ENCODE measurements at regions not wholly inside any gene's neighbourhood (a gene's known extent, or its start where the extent isn't known, plus 50 kb on each side); places are given as distances from the start of the nearest gene placed in this dataset.

GRCh38 chr3:154571553-154572226 is 141.7 kb upstream of the GPR149 start:
- Histone ChIP-seq H3K9me3 (ENCODE audit: control insufficient read depth in 2 of 2, low read length in 2 of 2) (peaks cover 0 to 2% of the 10 kb centered on the region in 2 donors), H3K4me3 (ENCODE audit: low read length in 2 of 2) (no peak overlapping the region), H3K36me3 (ENCODE audit: control insufficient read depth in 2 of 2, insufficient read depth in 2 of 2, low read length in 2 of 2) (no peaks in the 10 kb centered on the region), H3K27me3 (ENCODE audit: control insufficient read depth in 2 of 2, insufficient read depth in 2 of 2, low read length in 2 of 2) (no peaks in the 10 kb centered on the region), H3K9ac (ENCODE audit: low read depth in 1 of 2, low read length in 2 of 2) (no peak overlapping the region), H3K4me1 (ENCODE audit: control insufficient read depth in 2 of 2, insufficient read depth in 2 of 2, low read length in 2 of 2) (no peaks in the 10 kb centered on the region), H3K27ac (ENCODE audit: low read depth in 2 of 2, low read length in 2 of 2) (no peak overlapping the region)

- no peaks in the 10 kb centered on the region for H3K27me3 ChIP-seq (ENCODE audit: control insufficient read depth in 2 of 2, insufficient read depth in 2 of 2, low read length in 2 of 2)
- H3K4me1 ChIP-seq (ENCODE audit: control insufficient read depth in 2 of 2, insufficient read depth in 2 of 2, low read length in 2 of 2): no peaks in the 10 kb centered on the region
- no peak overlapping the region for H3K4me3 ChIP-seq (ENCODE audit: low read length in 2 of 2)
- H3K9me3 ChIP-seq (ENCODE audit: control insufficient read depth in 2 of 2, low read length in 2 of 2): no peaks in the 10 kb centered on the region
- no peaks in the 10 kb centered on the region for H3K36me3 ChIP-seq (ENCODE audit: control insufficient read depth in 2 of 2, insufficient read depth in 2 of 2, low read length in 2 of 2)
- H3K9ac ChIP-seq (ENCODE audit: low read depth in 1 of 2, low read length in 2 of 2): no peak overlapping the region
- H3K27ac ChIP-seq (ENCODE audit: low read depth in 2 of 2, low read length in 2 of 2): no peak overlapping the region
Measured at GRCh38 chr3:154568064-154568463, 138.1 kb upstream of the GPR149 start.

GRCh38 chr3:154559623-154560022 is 129.6 kb upstream of the GPR149 start:
- no peaks in the 10 kb centered on the region for H3K27me3 ChIP-seq (ENCODE audit: control insufficient read depth in 2 of 2, insufficient read depth in 2 of 2, low read length in 2 of 2)
- H3K36me3 ChIP-seq (ENCODE audit: control insufficient read depth in 2 of 2, insufficient read depth in 2 of 2, low read length in 2 of 2): no peaks in the 10 kb centered on the region
- no peaks in the 10 kb centered on the region for H3K4me1 ChIP-seq (ENCODE audit: control insufficient read depth in 2 of 2, insufficient read depth in 2 of 2, low read length in 2 of 2)
- no peak overlapping the region for H3K4me3 ChIP-seq (ENCODE audit: low read length in 2 of 2)
- H3K27ac ChIP-seq (ENCODE audit: low read depth in 2 of 2, low read length in 2 of 2): no peak overlapping the region
- no peak overlapping the region for H3K9ac ChIP-seq (ENCODE audit: low read depth in 1 of 2, low read length in 2 of 2)
- no peaks in the 10 kb centered on the region for H3K9me3 ChIP-seq (ENCODE audit: control insufficient read depth in 2 of 2, low read length in 2 of 2)

- no peaks in the 10 kb centered on the region for H3K4me1 ChIP-seq (ENCODE audit: control insufficient read depth in 2 of 2, insufficient read depth in 2 of 2, low read length in 2 of 2)
- no peaks in the 10 kb centered on the region for H3K27me3 ChIP-seq (ENCODE audit: control insufficient read depth in 2 of 2, insufficient read depth in 2 of 2, low read length in 2 of 2)
- no peak overlapping the region for H3K4me3 ChIP-seq (ENCODE audit: low read length in 2 of 2)
- no peak overlapping the region for H3K27ac ChIP-seq (ENCODE audit: low read depth in 2 of 2, low read length in 2 of 2)
- no peaks in the 10 kb centered on the region for H3K9me3 ChIP-seq (ENCODE audit: control insufficient read depth in 2 of 2, low read length in 2 of 2)
- H3K36me3 ChIP-seq (ENCODE audit: control insufficient read depth in 2 of 2, insufficient read depth in 2 of 2, low read length in 2 of 2): no peaks in the 10 kb centered on the region
- no peak overlapping the region for H3K9ac ChIP-seq (ENCODE audit: low read depth in 1 of 2, low read length in 2 of 2)
Measured at GRCh38 chr3:154552338-154552737, 122.3 kb upstream of the GPR149 start.

GRCh38 chr3:154549391-154549790 is 119.4 kb upstream of the GPR149 start:
- Histone ChIP-seq H3K4me1 (ENCODE audit: control insufficient read depth in 2 of 2, insufficient read depth in 2 of 2, low read length in 2 of 2) (no peaks in the 10 kb centered on the region), H3K4me3 (ENCODE audit: low read length in 2 of 2) (no peak overlapping the region), H3K27ac (ENCODE audit: low read depth in 2 of 2, low read length in 2 of 2) (no peak overlapping the region), H3K36me3 (ENCODE audit: control insufficient read depth in 2 of 2, insufficient read depth in 2 of 2, low read length in 2 of 2) (no peaks in the 10 kb centered on the region), H3K9ac (ENCODE audit: low read depth in 1 of 2, low read length in 2 of 2) (no peak overlapping the region), H3K9me3 (ENCODE audit: control insufficient read depth in 2 of 2, low read length in 2 of 2) (no peaks in the 10 kb centered on the region), H3K27me3 (ENCODE audit: control insufficient read depth in 2 of 2, insufficient read depth in 2 of 2, low read length in 2 of 2) (no peaks in the 10 kb centered on the region)

GRCh38 chr3:154548341-154548740 is 118.4 kb upstream of the GPR149 start:
- H3K4me3 ChIP-seq (ENCODE audit: low read length in 2 of 2): no peak overlapping the region
- no peaks in the 10 kb centered on the region for H3K36me3 ChIP-seq (ENCODE audit: control insufficient read depth in 2 of 2, insufficient read depth in 2 of 2, low read length in 2 of 2)
- no peaks in the 10 kb centered on the region for H3K9me3 ChIP-seq (ENCODE audit: control insufficient read depth in 2 of 2, low read length in 2 of 2)
- no peaks in the 10 kb centered on the region for H3K4me1 ChIP-seq (ENCODE audit: control insufficient read depth in 2 of 2, insufficient read depth in 2 of 2, low read length in 2 of 2)
- no peak overlapping the region for H3K9ac ChIP-seq (ENCODE audit: low read depth in 1 of 2, low read length in 2 of 2)
- H3K27ac ChIP-seq (ENCODE audit: low read depth in 2 of 2, low read length in 2 of 2): no peak overlapping the region
- H3K27me3 ChIP-seq (ENCODE audit: control insufficient read depth in 2 of 2, insufficient read depth in 2 of 2, low read length in 2 of 2): no peaks in the 10 kb centered on the region

- no peaks in the 10 kb centered on the region for H3K27me3 ChIP-seq (ENCODE audit: control insufficient read depth in 2 of 2, insufficient read depth in 2 of 2, low read length in 2 of 2)
- H3K9ac ChIP-seq (ENCODE audit: low read depth in 1 of 2, low read length in 2 of 2): no peak overlapping the region
- H3K36me3 ChIP-seq (ENCODE audit: control insufficient read depth in 2 of 2, insufficient read depth in 2 of 2, low read length in 2 of 2): no peaks in the 10 kb centered on the region
- H3K9me3 ChIP-seq (ENCODE audit: control insufficient read depth in 2 of 2, low read length in 2 of 2): no peaks in the 10 kb centered on the region
- H3K4me3 ChIP-seq (ENCODE audit: low read length in 2 of 2): no peak overlapping the region
- no peak overlapping the region for H3K27ac ChIP-seq (ENCODE audit: low read depth in 2 of 2, low read length in 2 of 2)
- no peaks in the 10 kb centered on the region for H3K4me1 ChIP-seq (ENCODE audit: control insufficient read depth in 2 of 2, insufficient read depth in 2 of 2, low read length in 2 of 2)
Measured at GRCh38 chr3:154542837-154543236, 112.8 kb upstream of the GPR149 start.

GRCh38 chr3:154540950-154541604 is 111.1 kb upstream of the GPR149 start:
- no peaks in the 10 kb centered on the region for H3K9me3 ChIP-seq (ENCODE audit: control insufficient read depth in 2 of 2, low read length in 2 of 2)
- H3K4me1 ChIP-seq (ENCODE audit: control insufficient read depth in 2 of 2, insufficient read depth in 2 of 2, low read length in 2 of 2): no peaks in the 10 kb centered on the region
- no peaks in the 10 kb centered on the region for H3K27me3 ChIP-seq (ENCODE audit: control insufficient read depth in 2 of 2, insufficient read depth in 2 of 2, low read length in 2 of 2)

GRCh38 chr3:154538566-154539360 is 108.8 kb upstream of the GPR149 start:
- H3K9ac ChIP-seq (ENCODE audit: low read depth in 1 of 2, low read length in 2 of 2): no peak overlapping the region
- H3K27ac ChIP-seq (ENCODE audit: low read depth in 2 of 2, low read length in 2 of 2): no peak overlapping the region
- H3K9me3 ChIP-seq (ENCODE audit: control insufficient read depth in 2 of 2, low read length in 2 of 2): no peaks in the 10 kb centered on the region

More at GRCh38 chr3:154540950-154541604, 111.1 kb upstream of the GPR149 start:
- Histone ChIP-seq H3K36me3 (ENCODE audit: control insufficient read depth in 2 of 2, insufficient read depth in 2 of 2, low read length in 2 of 2) (no peaks in the 10 kb centered on the region), H3K9ac (ENCODE audit: low read depth in 1 of 2, low read length in 2 of 2) (no peak overlapping the region), H3K27ac (ENCODE audit: low read depth in 2 of 2, low read length in 2 of 2) (no peak overlapping the region), H3K4me3 (ENCODE audit: low read length in 2 of 2) (no peak overlapping the region)

GRCh38 chr3:154536751-154537150 is 106.8 kb upstream of the GPR149 start:
- Histone ChIP-seq H3K27ac (ENCODE audit: low read depth in 2 of 2, low read length in 2 of 2) (no peak overlapping the region), H3K9ac (ENCODE audit: low read depth in 1 of 2, low read length in 2 of 2) (no peak overlapping the region), H3K4me1 (ENCODE audit: control insufficient read depth in 2 of 2, insufficient read depth in 2 of 2, low read length in 2 of 2) (no peaks in the 10 kb centered on the region), H3K27me3 (ENCODE audit: control insufficient read depth in 2 of 2, insufficient read depth in 2 of 2, low read length in 2 of 2) (no peaks in the 10 kb centered on the region), H3K9me3 (ENCODE audit: control insufficient read depth in 2 of 2, low read length in 2 of 2) (no peaks in the 10 kb centered on the region), H3K4me3 (ENCODE audit: low read length in 2 of 2) (no peak overlapping the region), H3K36me3 (ENCODE audit: control insufficient read depth in 2 of 2, insufficient read depth in 2 of 2, low read length in 2 of 2) (no peaks in the 10 kb centered on the region)

More at GRCh38 chr3:154538566-154539360, 108.8 kb upstream of the GPR149 start:
- Histone ChIP-seq H3K4me1 (ENCODE audit: control insufficient read depth in 2 of 2, insufficient read depth in 2 of 2, low read length in 2 of 2) (no peaks in the 10 kb centered on the region), H3K27me3 (ENCODE audit: control insufficient read depth in 2 of 2, insufficient read depth in 2 of 2, low read length in 2 of 2) (no peaks in the 10 kb centered on the region), H3K4me3 (ENCODE audit: low read length in 2 of 2) (no peak overlapping the region), H3K36me3 (ENCODE audit: control insufficient read depth in 2 of 2, insufficient read depth in 2 of 2, low read length in 2 of 2) (no peaks in the 10 kb centered on the region)
